Natural killer cell (primary cell): ENCODE measurements at regions not wholly inside any gene's neighbourhood (a gene's known extent, or its start where the extent isn't known, plus 50 kb on each side); places are given as distances from the start of the nearest gene placed in this dataset.

Source experiments
- ATAC-seq, 3 donors: fragments of 150-1000 bp in 2 of 3; fragments of 200-7000 bp in 1 of 3; cut with Tn5 transposase; 1 replicate in 1 of 3; 2 replicates in 2 of 3; pipeline ENCODE4 v1.10.0; 2021; ENCODE audit warnings: mild to moderate bottlenecking in 2 of 3, moderate library complexity in 2 of 3
- DNase-seq, 2 donors: peaks; one replicate each; pipeline versions ENCODE4 v3.0.0 to v3.0.0-alpha.2; 2013 to 2021; ENCODE audit warnings: mixed read lengths in 1 of 2
- H3K27ac ChIP-seq: one replicate; pipeline ENCODE4 v1.5.1; 2013; ENCODE audit warnings: mild to moderate bottlenecking, low read length
- H3K27me3 ChIP-seq: one replicate; pipeline ENCODE4 v1.6.1; 2013; ENCODE audit warnings: low read length; ENCODE audit not compliant: control insufficient read depth, insufficient read depth
- H3K36me3 ChIP-seq: one replicate; pipeline ENCODE4 v1.6.1; 2013; ENCODE audit warnings: low read length; ENCODE audit not compliant: control insufficient read depth, insufficient read depth
- H3K4me1 ChIP-seq: one replicate; pipeline ENCODE4 v1.6.1; 2013; ENCODE audit warnings: low read length; ENCODE audit not compliant: control insufficient read depth, insufficient read depth
- H3K4me3 ChIP-seq: one replicate; pipeline ENCODE4 v1.5.1; 2013; ENCODE audit warnings: low read length
- H3K9me3 ChIP-seq: one replicate; pipeline ENCODE4 v1.6.1; 2013; ENCODE audit warnings: low read length; ENCODE audit not compliant: control insufficient read depth, insufficient read depth
- H3K27ac Mint-ChIP-seq, 2 donors: one replicate each; pipeline ENCODE4 v1.8.0; 2022; ENCODE audit warnings: mild to moderate bottlenecking in 2 of 2, mixed read lengths in 2 of 2, moderate library complexity in 1 of 2
- H3K27me3 Mint-ChIP-seq, 2 donors: one replicate each; pipeline ENCODE4 v1.8.0; 2022; ENCODE audit warnings: low read depth in 2 of 2, mixed read lengths in 2 of 2
- H3K36me3 Mint-ChIP-seq: one replicate; pipeline ENCODE4 v1.8.0; 2022; ENCODE audit warnings: mixed read lengths
- H3K4me1 Mint-ChIP-seq, 2 donors: one replicate each; pipeline ENCODE4 v1.8.0; 2022; ENCODE audit warnings: mixed read lengths in 2 of 2
- H3K4me3 Mint-ChIP-seq: one replicate; pipeline ENCODE4 v1.8.0; 2022; ENCODE audit warnings: mild to moderate bottlenecking, moderate library complexity, mixed read lengths
- H3K9me3 Mint-ChIP-seq, 2 donors: one replicate each; pipeline ENCODE4 v1.8.0; 2022; ENCODE audit warnings: mixed read lengths in 2 of 2
- CTCF ChIP-seq: fragments of 200-600 bp; IDR thresholded peaks from one replicate; pipeline ENCODE4 v1.8.0; 2022; ENCODE audit warnings: antibody characterized with exemption
- WGBS: methylation state at CpG from one replicate; pipeline ENCODE4 v1.1.7; 2013; ENCODE audit warnings: missing lambda C conversion rate; ENCODE audit not compliant: insufficient coverage; 5-methylcytosine and 5-hydroxymethylcytosine counted together
- intact Hi-C: fragments of 100-400 bp; cut with micrococcal nuclease; formaldehyde crosslinking; loops from one replicate; pipeline ENCODE4 v1.14.2; 2022

DNA sequence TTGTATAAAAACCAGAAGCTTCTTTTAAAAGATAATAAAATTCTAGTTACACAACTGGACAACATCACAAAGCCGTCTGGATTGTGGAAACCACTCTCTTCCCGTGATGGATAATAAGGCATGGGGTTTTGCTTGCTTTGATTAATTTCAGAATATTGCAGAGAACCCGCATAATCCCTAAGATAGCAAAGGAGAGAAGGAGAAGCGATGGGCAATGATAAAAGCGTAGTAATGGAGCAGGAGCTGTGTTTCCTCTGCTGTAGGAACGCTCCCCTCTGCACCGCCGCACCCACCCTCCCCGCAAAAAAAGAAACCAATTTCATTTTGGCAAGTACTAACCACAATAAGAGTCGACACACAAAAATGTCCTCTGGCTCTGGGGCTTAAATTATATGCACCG is 340.9 kb upstream of the PSMD7 start:
- intact Hi-C loops: loop anchor here (2.0 kb wide), 1 partner anchor 1123 kb away; no protein-coding TSS in a partner anchor
- Mint-ChIP-seq H3K9me3 (no peaks in the 10 kb centered on the region), H3K27me3 (peaks cover 0 to 6% of the 10 kb centered on the region in 2 donors), H3K36me3 (no peaks in the 10 kb centered on the region), H3K4me1 (no peaks in the 10 kb centered on the region), H3K27ac (no peak overlapping the region), H3K4me3 (no peak overlapping the region)
- Histone ChIP-seq H3K27ac (no peak overlapping the region), H3K4me3 (no peak overlapping the region), H3K27me3 (no peaks in the 10 kb centered on the region), H3K36me3 (no peaks in the 10 kb centered on the region), H3K9me3 (no peaks in the 10 kb centered on the region), H3K4me1 (no peaks in the 10 kb centered on the region)
- no peak for ATAC-seq
- WGBS: 86% methylated on average over 11 of the region's 11 CpGs
- no peak for DNase-seq
- no peak for TF ChIP-seq CTCF

DNA sequence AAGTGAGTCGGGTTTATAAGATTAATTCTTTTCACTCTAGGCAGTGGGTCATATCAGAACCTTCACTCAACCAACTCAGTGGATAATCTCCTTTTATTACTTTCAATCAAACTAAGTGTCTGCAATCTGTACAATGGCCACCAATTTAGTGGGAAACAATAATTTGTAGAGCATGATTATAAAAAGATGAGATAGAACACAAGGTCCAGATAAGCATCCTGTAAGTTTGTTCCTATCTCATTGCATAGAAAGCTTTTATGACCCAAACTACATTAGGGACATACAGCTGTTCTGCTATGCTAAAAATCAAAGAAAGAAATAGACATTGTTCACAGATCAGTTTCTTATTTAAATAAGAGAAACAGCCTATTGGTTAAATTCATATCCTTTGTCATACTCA is 341.4 kb upstream of the PSMD7 start:
- intact Hi-C loops: no loop called here
- H3K27ac Mint-ChIP-seq: no peak overlapping the region
- Histone ChIP-seq H3K4me1 (no peaks in the 10 kb centered on the region), H3K27me3 (no peaks in the 10 kb centered on the region), H3K27ac (no peak overlapping the region), H3K36me3 (no peaks in the 10 kb centered on the region), H3K9me3 (no peaks in the 10 kb centered on the region), H3K4me3 (no peak overlapping the region)
- ATAC-seq (no peak), DNase-seq (no peak)
- no peaks in the 10 kb centered on the region for H3K36me3 Mint-ChIP-seq
- WGBS: 71% methylated on average over 1 of the region's 1 CpG
- no peaks in the 10 kb centered on the region for H3K4me1 Mint-ChIP-seq
- no peak overlapping the region for H3K4me3 Mint-ChIP-seq
- H3K27me3 Mint-ChIP-seq: peaks cover 0 to 6% of the 10 kb centered on the region in 2 donors
- H3K9me3 Mint-ChIP-seq: no peaks in the 10 kb centered on the region
- TF ChIP-seq CTCF: no peak

DNA sequence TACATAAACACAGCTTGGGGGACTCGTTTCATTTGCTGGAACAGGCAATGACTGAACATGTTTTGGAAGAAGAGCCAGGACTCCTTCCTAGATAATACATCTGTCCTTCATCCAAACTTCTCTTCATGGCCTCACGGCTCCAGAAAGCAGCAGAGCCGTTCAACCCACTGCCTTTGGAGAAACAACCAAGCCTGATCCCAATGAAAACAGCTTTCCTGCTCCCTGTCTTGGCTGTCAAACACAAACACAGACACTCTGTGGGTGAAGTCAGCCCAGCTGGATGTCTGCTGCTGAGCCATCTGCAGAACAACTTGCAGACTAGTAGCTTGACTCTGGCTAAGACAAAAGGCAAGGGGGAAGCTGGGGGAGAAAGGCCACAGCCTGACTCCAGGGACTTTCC is 345.1 kb upstream of the PSMD7 start:
- no peak for DNase-seq
- H3K9me3 ChIP-seq: no peaks in the 10 kb centered on the region
- Mint-ChIP-seq H3K9me3 (no peaks in the 10 kb centered on the region), H3K36me3 (no peaks in the 10 kb centered on the region), H3K4me1 (no peaks in the 10 kb centered on the region), H3K27me3 (peaks cover 0 to 6% of the 10 kb centered on the region in 2 donors), H3K4me3 (no peak overlapping the region), H3K27ac (no peak overlapping the region)
- ATAC-seq: no peak
- no peaks in the 10 kb centered on the region for H3K27me3 ChIP-seq
- H3K27ac ChIP-seq: no peak overlapping the region
- intact Hi-C loops: no loop called here
- TF ChIP-seq CTCF: no peak
- 72% methylated on average over 3 of the region's 3 CpGs for WGBS
- no peaks in the 10 kb centered on the region for H3K36me3 ChIP-seq
- H3K4me3 ChIP-seq: no peak overlapping the region
- no peaks in the 10 kb centered on the region for H3K4me1 ChIP-seq

DNA sequence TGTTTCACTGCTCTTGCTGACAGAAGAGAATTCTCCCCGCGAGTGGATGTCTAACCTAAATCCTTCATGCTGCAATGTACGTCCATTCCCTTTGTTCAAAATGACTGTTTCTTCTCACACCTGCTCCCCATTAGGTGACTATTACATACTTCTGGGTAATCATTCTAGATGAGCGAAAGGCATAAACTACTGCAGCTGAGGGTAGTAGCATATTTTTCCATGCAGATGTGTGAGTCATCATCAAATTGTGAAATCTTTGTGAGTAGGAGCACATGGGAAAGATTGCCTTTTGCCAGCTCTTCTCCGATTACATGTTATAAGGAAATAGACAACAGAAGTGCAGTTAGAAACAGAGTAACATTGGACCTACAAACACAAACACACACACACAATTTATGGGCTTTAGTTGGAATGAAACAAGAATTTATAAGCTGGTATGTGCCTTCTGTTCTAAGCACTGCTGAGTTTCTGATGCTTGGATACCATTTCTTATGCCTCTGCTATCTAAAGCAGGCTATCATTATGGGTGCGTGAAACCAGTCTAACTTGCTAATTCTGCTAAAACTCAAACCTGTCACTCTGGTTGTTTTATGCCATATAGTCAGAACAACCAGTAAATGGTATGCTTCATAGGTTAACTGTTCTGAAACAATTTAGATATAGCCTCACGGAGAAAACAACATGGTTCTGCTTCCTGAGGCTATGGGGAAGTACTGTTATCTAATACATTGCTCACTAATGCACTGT is 346.9 kb upstream of the PSMD7 start:
- H3K9me3 ChIP-seq: no peaks in the 10 kb centered on the region
- TF ChIP-seq CTCF: no peak
- Mint-ChIP-seq H3K9me3 (no peaks in the 10 kb centered on the region), H3K4me1 (no peaks in the 10 kb centered on the region), H3K4me3 (no peak overlapping the region), H3K27me3 (peaks cover 0 to 6% of the 10 kb centered on the region in 2 donors), H3K27ac (no peak overlapping the region), H3K36me3 (no peaks in the 10 kb centered on the region)
- H3K36me3 ChIP-seq: no peaks in the 10 kb centered on the region
- H3K27ac ChIP-seq: no peak overlapping the region
- DNase-seq: no peak
- no peaks in the 10 kb centered on the region for H3K4me1 ChIP-seq
- no peak for ATAC-seq
- H3K4me3 ChIP-seq: no peak overlapping the region
- intact Hi-C loops: no loop called here
- H3K27me3 ChIP-seq: no peaks in the 10 kb centered on the region
- WGBS: 94% methylated on average over 6 of the region's 7 CpGs
